Choroid plexus epithelial cell (primary cell): ENCODE measurements at regions not wholly inside any gene's neighbourhood (a gene's known extent, or its start where the extent isn't known, plus 50 kb on each side); places are given as distances from the start of the nearest gene placed in this dataset.

Experiments
- DNase-seq: peaks from one replicate; pipeline ENCODE4 v3.0.0-alpha.2; 2010; ENCODE audit warnings: low read depth
- H3K4me3 ChIP-seq: 2 replicates; pipeline ENCODE4 v1.5.1; 2011; ENCODE audit warnings: low read depth, mild to moderate bottlenecking, control low read depth, low read length, moderate library complexity
- TF ChIP-seq, protein P1 (sequence below): conservative IDR thresholded peaks from 2 replicates; pipeline ENCODE4 v1.5.1; 2011; ENCODE audit warnings: low read depth, mild to moderate bottlenecking, control low read depth, inconsistent platforms, low read length, moderate library complexity

DNA sequence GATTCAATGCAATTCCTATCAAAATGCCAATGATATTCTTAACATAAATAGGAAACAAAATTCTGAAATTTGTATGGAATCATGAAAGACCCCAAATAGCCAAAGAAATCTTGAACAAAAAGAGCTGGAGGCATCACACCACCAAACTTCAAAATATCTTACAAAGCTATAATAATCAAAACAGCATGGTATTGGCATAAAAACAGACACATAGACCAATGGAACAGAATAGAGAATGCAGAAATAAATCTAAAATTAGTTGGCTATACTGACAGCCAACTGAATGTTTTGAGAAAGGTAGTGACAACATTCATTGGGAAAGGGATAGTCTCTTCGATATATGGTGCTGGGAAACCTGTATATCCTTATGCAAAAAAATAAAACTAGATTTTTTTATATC is 121.9 kb upstream of the ASCC3 start:
- no peak for DNase-seq
- TF ChIP-seq, protein P1, sequence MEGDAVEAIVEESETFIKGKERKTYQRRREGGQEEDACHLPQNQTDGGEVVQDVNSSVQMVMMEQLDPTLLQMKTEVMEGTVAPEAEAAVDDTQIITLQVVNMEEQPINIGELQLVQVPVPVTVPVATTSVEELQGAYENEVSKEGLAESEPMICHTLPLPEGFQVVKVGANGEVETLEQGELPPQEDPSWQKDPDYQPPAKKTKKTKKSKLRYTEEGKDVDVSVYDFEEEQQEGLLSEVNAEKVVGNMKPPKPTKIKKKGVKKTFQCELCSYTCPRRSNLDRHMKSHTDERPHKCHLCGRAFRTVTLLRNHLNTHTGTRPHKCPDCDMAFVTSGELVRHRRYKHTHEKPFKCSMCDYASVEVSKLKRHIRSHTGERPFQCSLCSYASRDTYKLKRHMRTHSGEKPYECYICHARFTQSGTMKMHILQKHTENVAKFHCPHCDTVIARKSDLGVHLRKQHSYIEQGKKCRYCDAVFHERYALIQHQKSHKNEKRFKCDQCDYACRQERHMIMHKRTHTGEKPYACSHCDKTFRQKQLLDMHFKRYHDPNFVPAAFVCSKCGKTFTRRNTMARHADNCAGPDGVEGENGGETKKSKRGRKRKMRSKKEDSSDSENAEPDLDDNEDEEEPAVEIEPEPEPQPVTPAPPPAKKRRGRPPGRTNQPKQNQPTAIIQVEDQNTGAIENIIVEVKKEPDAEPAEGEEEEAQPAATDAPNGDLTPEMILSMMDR = no peak
- no peak overlapping the region for H3K4me3 ChIP-seq

DNA sequence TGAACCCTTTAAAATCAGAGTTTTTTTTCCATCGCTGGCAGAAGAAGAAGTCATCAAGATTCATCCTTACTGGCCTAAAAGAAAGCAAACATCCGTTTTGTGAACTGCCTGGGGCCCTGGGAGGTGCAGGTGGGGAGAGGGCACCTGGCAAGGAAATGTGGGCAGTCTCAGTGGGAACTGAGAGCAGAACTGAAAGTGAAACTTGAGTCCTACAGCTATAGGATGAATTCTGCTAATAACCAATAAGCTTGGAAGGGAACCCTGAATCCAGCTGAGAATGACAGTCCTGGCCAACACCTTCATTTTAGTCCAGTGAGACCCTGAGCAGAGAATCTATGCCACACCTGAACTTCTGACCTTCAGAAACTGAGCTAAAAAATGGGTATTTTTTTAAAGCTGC is 130.1 kb upstream of the ASCC3 start:
- TF ChIP-seq, protein P1 = no peak
- peak; percentile 15 for DNase-seq
- no peak overlapping the region for H3K4me3 ChIP-seq

DNA sequence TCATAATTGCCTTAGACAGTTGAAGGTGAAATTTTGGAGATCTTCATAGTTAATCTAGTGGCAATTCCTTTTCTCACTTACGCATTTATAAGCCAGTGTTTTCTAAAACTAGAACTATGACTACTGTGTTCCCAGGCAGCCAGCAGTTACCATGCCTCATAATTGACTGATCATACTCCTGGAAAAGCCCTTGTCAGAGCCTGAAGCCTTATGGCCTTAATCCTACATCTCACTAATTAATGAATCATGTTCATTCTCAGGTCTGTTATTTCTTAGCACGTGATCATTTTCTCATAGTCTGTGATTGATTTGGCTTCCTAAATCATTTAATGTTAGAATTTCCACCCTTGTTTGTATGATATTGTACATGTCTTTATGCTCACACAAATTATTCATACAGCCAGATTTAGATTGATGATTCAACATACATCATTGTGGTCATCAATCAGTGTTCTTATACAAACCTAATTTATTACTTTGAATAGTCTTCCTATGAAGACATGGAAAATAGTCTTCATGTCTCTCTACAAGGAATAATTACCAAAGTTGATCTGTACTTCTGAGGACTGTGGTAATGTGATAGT is 132.6 kb upstream of the ASCC3 start:
- TF ChIP-seq, protein P1 = no peak
- DNase-seq = no peak

DNA sequence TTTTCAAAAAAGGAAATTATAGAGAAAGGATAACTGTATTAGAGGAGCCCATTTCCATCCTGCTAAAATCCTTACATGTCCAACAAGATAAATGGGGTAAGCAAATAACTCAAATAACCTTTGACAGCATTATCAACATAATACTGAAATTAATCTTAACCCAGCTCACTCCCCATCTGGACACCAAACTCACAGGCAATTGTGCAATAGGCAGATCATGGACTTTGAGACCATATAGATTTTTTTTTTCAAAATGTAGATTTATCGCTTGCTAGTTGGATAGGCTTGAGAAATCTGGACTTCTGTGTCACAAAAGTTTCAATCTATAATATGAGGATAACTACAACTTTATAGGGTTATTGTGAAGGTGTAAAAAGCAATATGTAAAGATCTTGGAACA is 134.4 kb upstream of the ASCC3 start:
- TF ChIP-seq, protein P1 = no peak
- no peak overlapping the region for H3K4me3 ChIP-seq
- DNase-seq = no peak

More for the DNA sequence above, 132.6 kb upstream of the ASCC3 start:
- H3K4me3 ChIP-seq = no peak overlapping the region

DNA sequence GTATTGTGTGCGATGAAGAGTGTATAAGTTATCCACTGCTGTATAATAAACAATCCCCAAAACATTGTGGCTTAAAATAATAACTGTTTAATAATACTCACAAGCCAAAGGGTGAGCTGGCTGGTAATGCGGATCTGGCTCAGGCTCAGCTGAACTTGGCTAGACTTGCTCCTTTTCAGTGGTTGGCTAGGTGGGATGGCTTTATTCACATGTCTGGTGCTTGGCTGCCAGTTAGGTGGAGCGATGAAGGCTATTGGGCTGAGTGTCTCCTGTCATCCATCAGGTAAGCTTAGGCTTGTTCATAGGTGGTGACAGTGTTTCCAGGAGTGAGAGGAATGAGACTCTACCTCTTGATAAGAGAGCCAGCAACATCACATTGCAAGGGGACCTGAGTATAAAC is 135.0 kb upstream of the ASCC3 start:
- TF ChIP-seq, protein P1 = no peak
- no peak for DNase-seq
- no peak overlapping the region for H3K4me3 ChIP-seq

DNA sequence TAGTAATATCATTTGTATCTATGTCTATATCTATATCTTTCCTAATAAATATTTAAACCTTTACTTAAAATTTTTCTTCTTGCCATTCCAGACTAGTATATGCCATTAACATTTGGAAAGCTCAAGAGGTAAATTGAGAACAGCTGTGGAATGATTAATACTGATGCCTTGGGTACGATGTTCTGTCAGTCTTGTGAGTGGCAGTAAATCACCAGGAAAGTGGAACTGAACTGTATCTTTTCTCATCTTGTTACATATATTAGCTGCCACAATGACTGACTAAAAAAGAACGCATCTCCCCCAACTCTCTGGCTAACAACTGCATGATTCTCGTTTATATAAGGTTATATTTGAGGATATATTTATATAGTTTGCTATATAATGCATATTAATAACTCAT is 137.0 kb upstream of the ASCC3 start:
- TF ChIP-seq, protein P1 = no peak
- no peak for DNase-seq
- no peak overlapping the region for H3K4me3 ChIP-seq

DNA sequence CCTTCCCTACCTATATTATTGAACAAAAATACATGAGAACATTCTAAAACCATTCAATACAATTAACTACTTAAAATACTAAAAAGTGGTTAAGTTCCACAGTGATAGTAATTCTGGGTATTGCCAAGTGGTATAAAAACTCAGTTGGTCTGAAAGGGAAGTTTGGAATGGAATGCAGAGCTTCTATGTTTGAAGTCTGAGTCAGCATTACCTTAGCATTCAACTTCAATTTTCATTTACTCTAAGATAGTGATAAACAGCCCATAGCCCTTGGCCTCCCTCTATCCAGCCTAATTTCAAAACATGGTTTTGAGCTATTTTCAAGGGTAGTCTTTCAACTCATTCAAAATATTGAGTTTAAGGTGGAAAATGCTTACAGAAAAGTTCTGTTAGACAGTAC is 140.4 kb upstream of the ASCC3 start:
- TF ChIP-seq, protein P1 = no peak
- no peak overlapping the region for H3K4me3 ChIP-seq
- peak; percentile 2 for DNase-seq
